CD4-positive, alpha-beta T cell treated with Interleukin-6 at 100 ng/mL for 8 hours (primary cell): ENCODE measurements at regions not wholly inside any gene's neighbourhood (a gene's known extent, or its start where the extent isn't known, plus 50 kb on each side); places are given as distances from the start of the nearest gene placed in this dataset.
"Not testable (repeated sequence)": the region's sequence is repeated elsewhere in the genome, so short reads cannot be mapped to it uniquely, and the experiment has no call there.

Source experiments
- DNase-seq: peaks from one replicate; pipeline ENCODE4 v3.0.0-alpha.2; 2020; ENCODE audit warnings: mixed read lengths, low spot score

DNA sequence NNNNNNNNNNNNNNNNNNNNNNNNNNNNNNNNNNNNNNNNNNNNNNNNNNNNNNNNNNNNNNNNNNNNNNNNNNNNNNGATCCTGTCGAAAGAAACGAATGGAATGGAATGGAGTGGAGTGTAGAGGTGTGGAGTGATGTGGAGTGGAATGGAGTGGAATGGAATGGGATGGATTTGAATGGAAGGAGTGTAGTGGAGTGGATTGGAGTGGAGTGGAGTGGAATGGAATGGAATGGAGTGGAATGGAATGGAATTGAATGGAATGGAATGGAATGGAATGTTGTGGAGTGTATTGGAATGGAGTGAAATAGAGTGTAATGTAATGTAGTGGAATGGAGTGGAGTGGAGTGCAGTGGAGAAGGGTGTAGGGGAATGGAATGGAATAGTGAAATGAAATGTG, 1275.4 kb upstream of the TPTE start:
- not testable (repeated sequence) for DNase-seq

DNA sequence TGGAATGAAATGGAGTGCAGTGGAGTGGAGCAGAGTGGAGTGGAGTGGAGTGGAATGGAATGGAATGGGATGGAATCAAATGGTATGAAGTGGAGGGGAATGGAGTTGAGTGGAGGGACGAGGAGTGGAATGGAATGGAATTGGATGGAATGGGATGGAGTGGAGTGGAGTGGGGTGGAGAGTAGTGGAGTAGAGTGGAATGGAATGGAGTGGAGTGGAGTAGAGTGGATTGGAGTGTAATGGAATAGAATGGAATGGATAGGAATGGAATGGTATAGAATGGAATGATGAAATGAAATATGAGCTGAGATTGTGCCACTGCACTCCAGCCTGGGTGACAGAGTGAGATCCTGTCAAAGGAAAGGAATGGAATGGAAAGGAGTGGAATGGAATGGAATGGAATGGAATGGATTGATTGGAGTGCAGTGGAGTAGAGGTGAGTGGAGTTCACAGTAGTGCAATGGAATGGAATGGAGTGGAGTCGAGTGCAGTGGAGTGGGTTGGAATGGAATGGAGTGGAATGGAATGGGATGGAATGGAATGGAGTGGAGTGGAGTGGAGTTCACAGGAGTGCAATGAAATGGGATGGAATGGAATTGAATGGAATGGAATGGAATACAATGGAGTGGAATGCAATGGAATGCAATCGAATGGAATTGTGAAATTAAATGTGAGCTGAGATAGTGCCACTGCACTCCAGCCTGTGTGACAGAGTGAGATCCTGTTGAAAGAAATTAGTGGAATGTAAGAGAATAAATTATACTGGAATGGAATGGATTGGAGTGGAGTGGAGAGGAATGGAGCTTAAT, 1274.7 kb upstream of the TPTE start:
- DNase-seq, result peak; percentile 11

GRCh38 chr21:9247290-9247613, 1274.1 kb upstream of the TPTE start:
- DNase-seq, result not testable (repeated sequence)

DNA sequence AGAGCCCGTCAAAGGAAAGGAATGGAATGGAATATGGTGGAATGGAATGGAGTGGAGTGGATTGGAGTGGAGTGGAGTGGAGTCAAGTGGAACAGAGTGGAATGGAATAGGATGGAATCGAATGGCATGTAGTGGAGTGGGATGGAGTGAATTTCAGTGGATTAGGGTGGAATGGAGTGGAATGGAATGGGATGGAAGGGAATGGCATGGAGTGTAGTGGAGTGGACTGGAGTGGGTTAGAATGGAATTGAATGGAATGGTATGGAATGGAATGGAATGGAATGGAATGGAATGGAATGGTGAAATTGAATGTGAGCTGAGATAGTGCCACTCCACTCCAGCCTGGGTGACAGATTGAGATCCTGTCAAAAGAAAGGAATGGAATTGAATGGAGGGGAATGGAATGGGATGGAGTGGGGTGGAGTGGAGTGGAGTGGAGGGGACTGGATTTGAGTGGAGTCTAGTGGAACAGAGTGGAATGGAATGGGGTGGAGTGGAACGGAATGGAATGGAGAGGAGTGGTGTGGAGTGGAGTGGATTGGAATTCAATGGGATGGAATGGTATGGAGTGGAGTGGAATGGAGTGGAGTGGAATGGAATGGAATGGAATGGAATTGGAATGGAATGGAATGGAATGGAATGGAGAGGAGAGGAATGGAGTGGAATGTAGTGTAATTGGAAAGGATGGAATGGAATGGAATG, 1273.6 kb upstream of the TPTE start:
- not testable (repeated sequence) for DNase-seq
